HCT116 (cell line): ENCODE measurements at regions not wholly inside any gene's neighbourhood (a gene's known extent, or its start where the extent isn't known, plus 50 kb on each side); places are given as distances from the start of the nearest gene placed in this dataset.

Source experiments
- CEBPB ChIP-seq: IDR thresholded peaks from 2 replicates; pipeline ENCODE4 v1.6.1; 2012; ENCODE audit warnings: low read depth
- POLR2A ChIP-seq: IDR thresholded peaks from 2 replicates; pipeline ENCODE4 v1.7.0; 2011; ENCODE audit warnings: borderline replicate concordance; ENCODE audit not compliant: insufficient read depth, insufficient read length; ENCODE audit errors: extremely low read depth
- RAD21 ChIP-seq: IDR thresholded peaks from 2 replicates; pipeline ENCODE4 v1.6.1; 2012; ENCODE audit warnings: low read depth, mild to moderate bottlenecking
- ZNF274 ChIP-seq: fragments of 200-500 bp; sonication (Bioruptor generic); IDR thresholded peaks from 2 replicates; pipeline ENCODE4 v1.6.1; 2014; ENCODE audit warnings: mild to moderate bottlenecking, low read depth, low read length, inconsistent platforms
- TF ChIP-seq, protein P1 (sequence below), 3 experiments: fragments of 200-600 bp in 1 of 3; sonication (generic) in 1 of 3; IDR thresholded peaks in 2 of 3; conservative IDR thresholded peaks in 1 of 3; 2 replicates each; pipeline ENCODE4 v1.5.1; 2012 to 2017; ENCODE audit warnings: low read depth in 2 of 3, low read length in 2 of 3, antibody characterized with exemption in 1 of 3, borderline replicate concordance in 1 of 3, control low read depth in 1 of 3, mild to moderate bottlenecking in 1 of 3, mixed read lengths in 1 of 3, mixed run types in 1 of 3, moderate library complexity in 1 of 3; ENCODE audit not compliant: insufficient read depth in 1 of 3
- TF ChIP-seq, protein P2 (sequence below): IDR thresholded peaks from 2 replicates; pipeline ENCODE4 v1.6.1; 2012
- TF ChIP-seq, protein P3 (sequence below): IDR thresholded peaks from 2 replicates; pipeline ENCODE4 v1.6.1; 2012; ENCODE audit warnings: low read depth

- TF ChIP-seq, protein P1, sequence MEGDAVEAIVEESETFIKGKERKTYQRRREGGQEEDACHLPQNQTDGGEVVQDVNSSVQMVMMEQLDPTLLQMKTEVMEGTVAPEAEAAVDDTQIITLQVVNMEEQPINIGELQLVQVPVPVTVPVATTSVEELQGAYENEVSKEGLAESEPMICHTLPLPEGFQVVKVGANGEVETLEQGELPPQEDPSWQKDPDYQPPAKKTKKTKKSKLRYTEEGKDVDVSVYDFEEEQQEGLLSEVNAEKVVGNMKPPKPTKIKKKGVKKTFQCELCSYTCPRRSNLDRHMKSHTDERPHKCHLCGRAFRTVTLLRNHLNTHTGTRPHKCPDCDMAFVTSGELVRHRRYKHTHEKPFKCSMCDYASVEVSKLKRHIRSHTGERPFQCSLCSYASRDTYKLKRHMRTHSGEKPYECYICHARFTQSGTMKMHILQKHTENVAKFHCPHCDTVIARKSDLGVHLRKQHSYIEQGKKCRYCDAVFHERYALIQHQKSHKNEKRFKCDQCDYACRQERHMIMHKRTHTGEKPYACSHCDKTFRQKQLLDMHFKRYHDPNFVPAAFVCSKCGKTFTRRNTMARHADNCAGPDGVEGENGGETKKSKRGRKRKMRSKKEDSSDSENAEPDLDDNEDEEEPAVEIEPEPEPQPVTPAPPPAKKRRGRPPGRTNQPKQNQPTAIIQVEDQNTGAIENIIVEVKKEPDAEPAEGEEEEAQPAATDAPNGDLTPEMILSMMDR (IDR thresholded peaks at IDR 0.05 in 2 of 3, conservative IDR thresholded peaks at IDR 0.05 in 1 of 3; ENCODE audit: borderline replicate concordance in 1 of 3, insufficient read depth in 1 of 3, low read depth in 2 of 3, low read length in 2 of 3): no peak
- TF ChIP-seq, protein P2, sequence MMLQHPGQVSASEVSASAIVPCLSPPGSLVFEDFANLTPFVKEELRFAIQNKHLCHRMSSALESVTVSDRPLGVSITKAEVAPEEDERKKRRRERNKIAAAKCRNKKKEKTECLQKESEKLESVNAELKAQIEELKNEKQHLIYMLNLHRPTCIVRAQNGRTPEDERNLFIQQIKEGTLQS: no peak
- TF ChIP-seq ZNF274 (no peak), RAD21 (no peak), POLR2A (no peak), CEBPB (no peak)
- TF ChIP-seq, protein P3, sequence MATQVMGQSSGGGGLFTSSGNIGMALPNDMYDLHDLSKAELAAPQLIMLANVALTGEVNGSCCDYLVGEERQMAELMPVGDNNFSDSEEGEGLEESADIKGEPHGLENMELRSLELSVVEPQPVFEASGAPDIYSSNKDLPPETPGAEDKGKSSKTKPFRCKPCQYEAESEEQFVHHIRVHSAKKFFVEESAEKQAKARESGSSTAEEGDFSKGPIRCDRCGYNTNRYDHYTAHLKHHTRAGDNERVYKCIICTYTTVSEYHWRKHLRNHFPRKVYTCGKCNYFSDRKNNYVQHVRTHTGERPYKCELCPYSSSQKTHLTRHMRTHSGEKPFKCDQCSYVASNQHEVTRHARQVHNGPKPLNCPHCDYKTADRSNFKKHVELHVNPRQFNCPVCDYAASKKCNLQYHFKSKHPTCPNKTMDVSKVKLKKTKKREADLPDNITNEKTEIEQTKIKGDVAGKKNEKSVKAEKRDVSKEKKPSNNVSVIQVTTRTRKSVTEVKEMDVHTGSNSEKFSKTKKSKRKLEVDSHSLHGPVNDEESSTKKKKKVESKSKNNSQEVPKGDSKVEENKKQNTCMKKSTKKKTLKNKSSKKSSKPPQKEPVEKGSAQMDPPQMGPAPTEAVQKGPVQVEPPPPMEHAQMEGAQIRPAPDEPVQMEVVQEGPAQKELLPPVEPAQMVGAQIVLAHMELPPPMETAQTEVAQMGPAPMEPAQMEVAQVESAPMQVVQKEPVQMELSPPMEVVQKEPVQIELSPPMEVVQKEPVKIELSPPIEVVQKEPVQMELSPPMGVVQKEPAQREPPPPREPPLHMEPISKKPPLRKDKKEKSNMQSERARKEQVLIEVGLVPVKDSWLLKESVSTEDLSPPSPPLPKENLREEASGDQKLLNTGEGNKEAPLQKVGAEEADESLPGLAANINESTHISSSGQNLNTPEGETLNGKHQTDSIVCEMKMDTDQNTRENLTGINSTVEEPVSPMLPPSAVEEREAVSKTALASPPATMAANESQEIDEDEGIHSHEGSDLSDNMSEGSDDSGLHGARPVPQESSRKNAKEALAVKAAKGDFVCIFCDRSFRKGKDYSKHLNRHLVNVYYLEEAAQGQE: no peak
Measured at GRCh38 chr6:91565207-91565606, 978.3 kb upstream of the MAP3K7 start.
